ENCODE measurements at regions not wholly inside any gene's neighbourhood (a gene's known extent, or its start where the extent isn't known, plus 50 kb on each side); places are given as distances from the start of the nearest gene placed in this dataset.

DNA sequence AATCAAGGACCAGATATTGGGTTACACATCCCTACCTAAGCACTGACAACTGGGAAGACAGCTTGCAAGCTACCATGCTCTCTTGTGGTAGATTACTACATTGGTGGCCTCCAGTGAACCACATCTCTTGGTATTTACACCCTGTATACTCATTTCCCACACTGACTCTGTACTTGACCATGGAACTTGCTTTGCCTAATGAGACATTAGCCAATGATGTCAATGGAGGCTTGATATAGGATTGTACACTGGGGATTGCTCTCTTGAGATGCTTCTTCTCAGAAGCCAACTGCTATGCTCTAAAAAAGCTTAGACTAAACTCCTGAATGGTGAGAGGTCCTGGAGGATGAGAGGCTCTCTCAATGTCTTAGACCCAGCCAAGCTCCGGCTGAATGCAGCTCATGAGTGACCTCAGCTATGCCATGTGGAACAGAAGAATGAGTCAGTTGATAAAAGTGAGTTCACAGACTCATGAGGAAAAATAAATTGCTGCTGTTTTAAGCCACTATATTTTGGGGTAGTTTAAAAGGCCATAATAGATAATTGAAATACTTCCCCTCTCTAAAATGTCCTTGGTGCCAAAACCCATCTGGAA is 61.5 kb upstream of the GALNT15 start:
- Histone ChIP-seq H3K4me1 (ENCODE audit: control insufficient read depth in 2 of 2, insufficient read depth in 2 of 2, low read length in 2 of 2) (no peaks in the 10 kb centered on the region), H3K27me3 (replicated peaks in 1 of 4; ENCODE audit: control extremely low read depth in 1 of 4, control insufficient read depth in 3 of 4, insufficient read depth in 4 of 4, low read length in 3 of 4) (no peaks in the 10 kb centered on the region), H2AFZ (ENCODE audit: insufficient read depth, low read depth, low read length, poor library complexity, severe bottlenecking) (no peak overlapping the region), H3K36me3 (replicated peaks in 1 of 2; ENCODE audit: control extremely low read depth in 1 of 2, control insufficient read depth in 1 of 2, extremely low read depth in 1 of 2, insufficient read depth in 2 of 2, low read length in 1 of 2) (no peaks in the 10 kb centered on the region), H3K79me2 (ENCODE audit: control insufficient read depth, insufficient read depth, low read length) (no peaks in the 10 kb centered on the region), H3K9ac (ENCODE audit: low read length) (no peak overlapping the region), H3K27ac (ENCODE audit: low read length in 2 of 2) (no peak overlapping the region), H4K20me1 (ENCODE audit: control insufficient read depth, insufficient read depth, low read length, poor library complexity, severe bottlenecking) (no peaks in the 10 kb centered on the region), H3K4me2 (replicated peaks; ENCODE audit: low read depth, low read length, poor library complexity, severe bottlenecking) (no peak overlapping the region), H3K9me3 (ENCODE audit: control extremely low read depth in 1 of 3, control insufficient read depth in 2 of 3, insufficient read depth in 1 of 3, low read length in 2 of 3) (peaks cover 0 to 2% (median 0%) of the 10 kb centered on the region in 3 donors), H3K4me3 (ENCODE audit: control extremely low read depth in 1 of 5, extremely low read depth in 1 of 5, insufficient read depth in 1 of 5, low read depth in 2 of 5, low read length in 4 of 5) (no peak overlapping the region)
- TF ChIP-seq EZH2 (IDR thresholded peaks at IDR 0.05; ENCODE audit: borderline replicate concordance, insufficient read depth, low read depth, low read length, poor library complexity, severe bottlenecking), result no peak
- TF ChIP-seq, protein P1, sequence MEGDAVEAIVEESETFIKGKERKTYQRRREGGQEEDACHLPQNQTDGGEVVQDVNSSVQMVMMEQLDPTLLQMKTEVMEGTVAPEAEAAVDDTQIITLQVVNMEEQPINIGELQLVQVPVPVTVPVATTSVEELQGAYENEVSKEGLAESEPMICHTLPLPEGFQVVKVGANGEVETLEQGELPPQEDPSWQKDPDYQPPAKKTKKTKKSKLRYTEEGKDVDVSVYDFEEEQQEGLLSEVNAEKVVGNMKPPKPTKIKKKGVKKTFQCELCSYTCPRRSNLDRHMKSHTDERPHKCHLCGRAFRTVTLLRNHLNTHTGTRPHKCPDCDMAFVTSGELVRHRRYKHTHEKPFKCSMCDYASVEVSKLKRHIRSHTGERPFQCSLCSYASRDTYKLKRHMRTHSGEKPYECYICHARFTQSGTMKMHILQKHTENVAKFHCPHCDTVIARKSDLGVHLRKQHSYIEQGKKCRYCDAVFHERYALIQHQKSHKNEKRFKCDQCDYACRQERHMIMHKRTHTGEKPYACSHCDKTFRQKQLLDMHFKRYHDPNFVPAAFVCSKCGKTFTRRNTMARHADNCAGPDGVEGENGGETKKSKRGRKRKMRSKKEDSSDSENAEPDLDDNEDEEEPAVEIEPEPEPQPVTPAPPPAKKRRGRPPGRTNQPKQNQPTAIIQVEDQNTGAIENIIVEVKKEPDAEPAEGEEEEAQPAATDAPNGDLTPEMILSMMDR (IDR thresholded peaks at IDR 0.05), result no peak
- Mint-ChIP-seq H3K4me3 (no peak overlapping the region), H3K9me3 (ENCODE audit: insufficient read depth) (peaks cover 3% of the 10 kb centered on the region), H3K4me1 (no peaks in the 10 kb centered on the region), H3K27me3 (peaks cover 3% of the 10 kb centered on the region), H3K27ac (no peak overlapping the region)
- POLR2A ChIA-PET, result no interaction called here
- no peak for ATAC-seq (ENCODE audit: low read depth)
- 85% methylated on average over 1 of the region's 1 CpG for WGBS (ENCODE audit: insufficient coverage)
- intact Hi-C loops (cut with micrococcal nuclease), result no loop called here
- no peak for DNase-seq
- CTCF ChIA-PET, result no interaction called here

DNA sequence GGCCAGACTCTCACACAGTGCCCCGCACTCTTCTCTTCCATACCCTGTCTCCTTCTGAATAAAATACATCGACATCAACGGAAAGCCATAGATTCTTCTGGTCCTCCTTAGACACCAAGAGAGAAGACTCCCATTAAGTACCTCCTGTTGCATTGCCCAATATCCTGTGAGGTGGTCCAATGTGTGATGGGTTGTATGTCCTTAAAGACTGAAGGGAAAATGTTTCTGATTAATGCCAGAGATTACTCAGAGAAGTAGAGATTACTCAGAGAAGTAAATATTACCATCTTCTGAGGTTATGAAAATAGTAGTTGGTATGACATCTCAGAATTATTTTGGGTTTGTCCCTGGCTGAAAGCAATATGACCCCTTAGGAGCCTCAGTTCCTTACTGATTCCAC is 60.8 kb upstream of the GALNT15 start:
- no CpG with 5 or more reads among the region's 3 CpGs for WGBS (ENCODE audit: insufficient coverage)
- no peak overlapping the region for H2AFZ ChIP-seq (ENCODE audit: insufficient read depth, low read depth, low read length, poor library complexity, severe bottlenecking)
- peaks cover 0 to 2% (median 0%) of the 10 kb centered on the region in 3 donors for H3K9me3 ChIP-seq (ENCODE audit: control extremely low read depth in 1 of 3, control insufficient read depth in 2 of 3, insufficient read depth in 1 of 3, low read length in 2 of 3)
- ATAC-seq (ENCODE audit: low read depth), result no peak
- Mint-ChIP-seq H3K4me1 (no peaks in the 10 kb centered on the region), H3K4me3 (no peak overlapping the region), H3K9me3 (ENCODE audit: insufficient read depth) (peaks cover 3% of the 10 kb centered on the region), H3K27me3 (peaks cover 3% of the 10 kb centered on the region), H3K27ac (no peak overlapping the region)
- no peaks in the 10 kb centered on the region for H4K20me1 ChIP-seq (ENCODE audit: control insufficient read depth, insufficient read depth, low read length, poor library complexity, severe bottlenecking)
- H3K4me1 ChIP-seq (ENCODE audit: control insufficient read depth in 2 of 2, insufficient read depth in 2 of 2, low read length in 2 of 2), result no peaks in the 10 kb centered on the region
- no peaks in the 10 kb centered on the region for H3K36me3 ChIP-seq (replicated peaks in 1 of 2; ENCODE audit: control extremely low read depth in 1 of 2, control insufficient read depth in 1 of 2, extremely low read depth in 1 of 2, insufficient read depth in 2 of 2, low read length in 1 of 2)
- intact Hi-C loops (cut with micrococcal nuclease), result no loop called here
- no peaks in the 10 kb centered on the region for H3K79me2 ChIP-seq (ENCODE audit: control insufficient read depth, insufficient read depth, low read length)
- TF ChIP-seq EZH2 (IDR thresholded peaks at IDR 0.05; ENCODE audit: borderline replicate concordance, insufficient read depth, low read depth, low read length, poor library complexity, severe bottlenecking), result no peak
- TF ChIP-seq, protein P1 (IDR thresholded peaks at IDR 0.05), result no peak
- no peak for DNase-seq
- CTCF ChIA-PET, result no interaction called here
- POLR2A ChIA-PET, result no interaction called here
- no peaks in the 10 kb centered on the region for H3K27me3 ChIP-seq (replicated peaks in 1 of 4; ENCODE audit: control extremely low read depth in 1 of 4, control insufficient read depth in 3 of 4, insufficient read depth in 4 of 4, low read length in 3 of 4)
- no peak overlapping the region for H3K4me3 ChIP-seq (ENCODE audit: control extremely low read depth in 1 of 5, extremely low read depth in 1 of 5, insufficient read depth in 1 of 5, low read depth in 2 of 5, low read length in 4 of 5)
- H3K27ac ChIP-seq (ENCODE audit: low read length in 2 of 2), result no peak overlapping the region
- H3K4me2 ChIP-seq (replicated peaks; ENCODE audit: low read depth, low read length, poor library complexity, severe bottlenecking), result no peak overlapping the region
- no peak overlapping the region for H3K9ac ChIP-seq (ENCODE audit: low read length)
